WTC11 (cell line): ENCODE measurements at regions not wholly inside any gene's neighbourhood (a gene's known extent, or its start where the extent isn't known, plus 50 kb on each side); places are given as distances from the start of the nearest gene placed in this dataset.

Experiments used
- ATAC-seq: fragments of 200-7000 bp; cut with Tn5 transposase; 2 replicates; pipeline ENCODE4 v1.10.0; 2021; ENCODE audit warnings: mild to moderate bottlenecking, moderate library complexity
- CTCF ChIA-PET: fragments of 300-600 bp; sonication (Branson Sonifier 250); formaldehyde crosslinking; loops from one replicate; lab custom pipeline; 2021; ENCODE audit warnings: antibody characterized with exemption; lab: Charles Lee
- POLR2A ChIA-PET: fragments of 350-600 bp; sonication (Branson Sonifier 250); formaldehyde crosslinking; loops from one replicate; lab custom pipeline; 2021; ENCODE audit warnings: antibody characterized with exemption; lab: Charles Lee
- DNase-seq: peaks from one replicate; pipeline ENCODE4 v3.0.0; 2021; ENCODE audit warnings: low spot score
- H3K27ac Mint-ChIP-seq: 2 replicates; pipeline ENCODE4 v1.8.0; 2021; ENCODE audit warnings: mixed read lengths
- H3K27me3 Mint-ChIP-seq: 2 replicates; pipeline ENCODE4 v1.8.0; 2021; ENCODE audit warnings: low read depth, mild to moderate bottlenecking, moderate library complexity, mixed read lengths
- H3K36me3 Mint-ChIP-seq: 2 replicates; pipeline ENCODE4 v1.8.0; 2021; ENCODE audit warnings: mixed read lengths
- H3K4me1 Mint-ChIP-seq: 2 replicates; pipeline ENCODE4 v1.8.0; 2022; ENCODE audit warnings: mixed read lengths
- H3K4me3 Mint-ChIP-seq: 2 replicates; pipeline ENCODE4 v1.8.0; 2021; ENCODE audit warnings: mild to moderate bottlenecking, moderate library complexity, mixed read lengths
- H3K9me3 Mint-ChIP-seq: 2 replicates; pipeline ENCODE4 v1.8.0; 2021; ENCODE audit warnings: mixed read lengths
- ELF4 ChIP-seq: sonication (generic); formaldehyde crosslinking; IDR thresholded peaks from 2 replicates; pipeline ENCODE4 v1.8.1; 2022; ENCODE audit warnings: low read depth, mild to moderate bottlenecking, moderate library complexity, missing genetic modification reagents
- ESRRA ChIP-seq: sonication (generic); formaldehyde crosslinking; IDR thresholded peaks from 2 replicates; pipeline ENCODE4 v1.8.1; 2022; ENCODE audit warnings: mild to moderate bottlenecking, missing genetic modification reagents, borderline replicate concordance
- ETV6 ChIP-seq: sonication (generic); formaldehyde crosslinking; IDR thresholded peaks from 2 replicates; pipeline ENCODE4 v1.8.1; 2022; ENCODE audit warnings: mild to moderate bottlenecking, missing genetic modification reagents
- FOXK1 ChIP-seq: sonication (generic); formaldehyde crosslinking; IDR thresholded peaks from 2 replicates; pipeline ENCODE4 v1.8.0; 2022; ENCODE audit warnings: mild to moderate bottlenecking, moderate library complexity, missing genetic modification reagents
- FOXP1 ChIP-seq: sonication (generic); formaldehyde crosslinking; IDR thresholded peaks from 2 replicates; pipeline ENCODE4 v1.8.0; 2022; ENCODE audit warnings: missing genetic modification reagents, mild to moderate bottlenecking, moderate library complexity, borderline replicate concordance
- HMGA2 ChIP-seq: fragments of 250-450 bp; sonication (Bioruptor Pico); IDR thresholded peaks from 2 replicates; pipeline ENCODE4 v1.4.0; 2021; ENCODE audit warnings: mild to moderate bottlenecking, moderate library complexity
- JAZF1 ChIP-seq: fragments of 250-450 bp; sonication (Bioruptor Pico); IDR thresholded peaks from 2 replicates; pipeline ENCODE4 v1.9.0; 2021; ENCODE audit warnings: moderate library complexity, mild to moderate bottlenecking, inconsistent platforms
- KAT7 ChIP-seq: sonication (generic); formaldehyde crosslinking; IDR thresholded peaks from 2 replicates; pipeline ENCODE4 v1.8.1; 2023; ENCODE audit warnings: missing genetic modification reagents, mild to moderate bottlenecking, borderline replicate concordance
- MXD4 ChIP-seq: fragments of 250-450 bp; sonication (Bioruptor Pico); IDR thresholded peaks from 2 replicates; pipeline ENCODE4 v1.8.0; 2021; ENCODE audit warnings: mild to moderate bottlenecking, moderate library complexity, borderline replicate concordance
- NFE2L1 ChIP-seq: sonication (generic); formaldehyde crosslinking; IDR thresholded peaks from 2 replicates; pipeline ENCODE4 v1.8.1; 2023; ENCODE audit warnings: missing genetic modification reagents
- NFYB ChIP-seq: sonication (generic); formaldehyde crosslinking; conservative IDR thresholded peaks from 2 replicates; pipeline ENCODE4 v1.8.0; 2022; ENCODE audit warnings: low read depth, missing genetic modification reagents
- NR3C1 ChIP-seq: sonication (generic); formaldehyde crosslinking; conservative IDR thresholded peaks from 2 replicates; pipeline ENCODE4 v1.8.1; 2023; ENCODE audit warnings: low read depth, mild to moderate bottlenecking, missing genetic modification reagents
- OVOL2 ChIP-seq: fragments of 250-450 bp; sonication (Bioruptor Pico); IDR thresholded peaks from 2 replicates; pipeline ENCODE4 v1.9.0; 2021; ENCODE audit warnings: mild to moderate bottlenecking, borderline replicate concordance
- SP1 ChIP-seq: sonication (generic); formaldehyde crosslinking; conservative IDR thresholded peaks from 2 replicates; pipeline ENCODE4 v1.8.1; 2022; ENCODE audit warnings: missing genetic modification reagents
- TEAD4 ChIP-seq: sonication (generic); formaldehyde crosslinking; IDR thresholded peaks from 2 replicates; pipeline ENCODE4 v1.8.0; 2022; ENCODE audit warnings: mild to moderate bottlenecking, missing genetic modification reagents
- ZNF121 ChIP-seq: sonication (generic); formaldehyde crosslinking; IDR thresholded peaks from 2 replicates; pipeline ENCODE4 v1.8.0; 2023; ENCODE audit warnings: missing genetic modification reagents
- ZNF232 ChIP-seq: sonication (generic); formaldehyde crosslinking; IDR thresholded peaks from 2 replicates; pipeline ENCODE4 v1.8.0; 2022; ENCODE audit warnings: mild to moderate bottlenecking, missing genetic modification reagents
- ZNF263 ChIP-seq: sonication (generic); formaldehyde crosslinking; IDR thresholded peaks from 2 replicates; pipeline ENCODE4 v1.8.1; 2022; ENCODE audit warnings: low read depth, mild to moderate bottlenecking, moderate library complexity, missing genetic modification reagents
- TF ChIP-seq, protein P1 (sequence below): sonication (generic); formaldehyde crosslinking; IDR thresholded peaks from 2 replicates; pipeline ENCODE4 v1.8.1; 2023; ENCODE audit warnings: mild to moderate bottlenecking, missing genetic modification reagents
- TF ChIP-seq, protein P2 (sequence below): sonication (generic); formaldehyde crosslinking; IDR thresholded peaks from 2 replicates; pipeline ENCODE4 v1.8.1; 2022; ENCODE audit warnings: missing genetic modification reagents, borderline replicate concordance
- TF ChIP-seq, protein P3 (sequence below): sonication (generic); formaldehyde crosslinking; IDR thresholded peaks from 2 replicates; pipeline ENCODE4 v1.8.0; 2022; ENCODE audit warnings: mild to moderate bottlenecking, missing genetic modification reagents
- TF ChIP-seq, protein P4 (sequence below): sonication (generic); formaldehyde crosslinking; IDR thresholded peaks from 2 replicates; pipeline ENCODE4 v1.8.0; 2022; ENCODE audit warnings: mild to moderate bottlenecking, missing genetic modification reagents
- TF ChIP-seq, protein P5 (sequence below): sonication (generic); formaldehyde crosslinking; conservative IDR thresholded peaks from 2 replicates; pipeline ENCODE4 v1.8.1; 2023; ENCODE audit warnings: mild to moderate bottlenecking, low read depth, missing genetic modification reagents, moderate library complexity

DNA sequence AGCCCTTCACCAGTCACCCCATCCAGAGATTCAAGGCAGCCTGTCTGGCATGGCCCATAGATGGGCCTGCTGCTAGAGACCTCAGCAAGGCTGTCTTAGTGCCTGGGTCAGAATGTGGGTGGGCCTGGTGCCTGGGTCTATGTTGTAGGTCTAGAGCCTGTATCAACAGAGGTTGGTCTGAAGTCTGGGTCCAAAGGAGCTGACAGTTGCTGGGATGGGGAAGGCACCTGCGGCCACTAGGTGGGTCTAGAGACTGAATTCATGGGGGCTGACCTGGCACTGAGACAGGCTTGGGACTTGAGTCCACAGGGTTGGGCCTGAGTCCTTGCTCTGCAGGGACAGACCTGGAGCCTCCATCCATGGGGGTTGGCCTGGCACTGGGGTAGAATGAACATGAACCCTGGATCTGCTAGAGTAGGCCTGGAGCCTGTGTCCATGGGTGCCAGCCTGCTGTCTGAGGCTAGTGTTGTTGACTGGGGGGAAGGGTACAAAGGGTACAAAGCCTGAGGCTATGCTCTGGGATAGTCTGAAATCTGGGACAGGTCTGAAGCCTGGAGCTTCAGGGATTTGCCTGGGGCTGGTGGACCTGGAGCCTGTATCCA lies 516.8 kb downstream of the OLFM4 start (continued):
- TF ChIP-seq, protein P1, sequence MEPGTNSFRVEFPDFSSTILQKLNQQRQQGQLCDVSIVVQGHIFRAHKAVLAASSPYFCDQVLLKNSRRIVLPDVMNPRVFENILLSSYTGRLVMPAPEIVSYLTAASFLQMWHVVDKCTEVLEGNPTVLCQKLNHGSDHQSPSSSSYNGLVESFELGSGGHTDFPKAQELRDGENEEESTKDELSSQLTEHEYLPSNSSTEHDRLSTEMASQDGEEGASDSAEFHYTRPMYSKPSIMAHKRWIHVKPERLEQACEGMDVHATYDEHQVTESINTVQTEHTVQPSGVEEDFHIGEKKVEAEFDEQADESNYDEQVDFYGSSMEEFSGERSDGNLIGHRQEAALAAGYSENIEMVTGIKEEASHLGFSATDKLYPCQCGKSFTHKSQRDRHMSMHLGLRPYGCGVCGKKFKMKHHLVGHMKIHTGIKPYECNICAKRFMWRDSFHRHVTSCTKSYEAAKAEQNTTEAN (CRISPR knock-in tag) = no peak
- TF ChIP-seq JAZF1 (CRISPR knock-in tag) = no peak
- TF ChIP-seq NFYB = no peak
- TF ChIP-seq OVOL2 (CRISPR knock-in tag) = no peak

DNA sequence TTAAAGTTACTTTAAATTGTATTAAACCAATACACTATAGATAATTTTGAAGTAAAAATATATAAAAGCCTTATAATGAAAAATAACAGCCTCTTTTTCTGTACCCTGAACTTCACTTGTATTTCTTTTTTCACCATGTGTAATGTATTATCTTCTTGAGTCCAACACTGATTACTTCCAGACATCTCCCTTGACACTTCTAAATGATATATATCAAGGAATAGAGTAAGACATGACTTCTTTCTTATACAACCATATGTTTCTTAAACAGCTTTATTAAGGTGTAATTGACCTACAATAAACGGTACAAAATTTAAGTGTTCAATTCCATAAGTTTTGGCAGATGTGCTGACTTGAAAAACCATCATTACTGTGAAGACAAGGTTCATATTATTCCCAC lies 531.9 kb downstream of the OLFM4 start:
- DNase-seq (no peak), ATAC-seq (no peak)
- Mint-ChIP-seq H3K27me3 (no peaks in the 10 kb centered on the region), H3K4me1 (no peaks in the 10 kb centered on the region; the same call in 1 of the 2 replicates)
- POLR2A ChIA-PET = no interaction called here
- TF ChIP-seq, protein P2, sequence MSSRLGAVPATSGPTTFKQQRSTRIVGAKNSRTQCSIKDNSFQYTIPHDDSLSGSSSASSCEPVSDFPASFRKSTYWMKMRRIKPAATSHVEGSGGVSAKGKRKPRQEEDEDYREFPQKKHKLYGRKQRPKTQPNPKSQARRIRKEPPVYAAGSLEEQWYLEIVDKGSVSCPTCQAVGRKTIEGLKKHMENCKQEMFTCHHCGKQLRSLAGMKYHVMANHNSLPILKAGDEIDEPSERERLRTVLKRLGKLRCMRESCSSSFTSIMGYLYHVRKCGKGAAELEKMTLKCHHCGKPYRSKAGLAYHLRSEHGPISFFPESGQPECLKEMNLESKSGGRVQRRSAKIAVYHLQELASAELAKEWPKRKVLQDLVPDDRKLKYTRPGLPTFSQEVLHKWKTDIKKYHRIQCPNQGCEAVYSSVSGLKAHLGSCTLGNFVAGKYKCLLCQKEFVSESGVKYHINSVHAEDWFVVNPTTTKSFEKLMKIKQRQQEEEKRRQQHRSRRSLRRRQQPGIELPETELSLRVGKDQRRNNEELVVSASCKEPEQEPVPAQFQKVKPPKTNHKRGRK (CRISPR knock-in tag) = no peak
- TF ChIP-seq ELF4 = no peak
- no peak for TF ChIP-seq ZNF121 (CRISPR knock-in tag)
- TF ChIP-seq ETV6 = no peak
- no peak for TF ChIP-seq SP1 (CRISPR knock-in tag)
- TF ChIP-seq ZNF263 (CRISPR knock-in tag) = no peak
- TF ChIP-seq FOXP1 (CRISPR knock-in tag) = no peak
- TF ChIP-seq ESRRA (CRISPR knock-in tag) = no peak
- TF ChIP-seq KAT7 = no peak
- no peak for TF ChIP-seq NFE2L1 (CRISPR knock-in tag)
- TF ChIP-seq, protein P3, sequence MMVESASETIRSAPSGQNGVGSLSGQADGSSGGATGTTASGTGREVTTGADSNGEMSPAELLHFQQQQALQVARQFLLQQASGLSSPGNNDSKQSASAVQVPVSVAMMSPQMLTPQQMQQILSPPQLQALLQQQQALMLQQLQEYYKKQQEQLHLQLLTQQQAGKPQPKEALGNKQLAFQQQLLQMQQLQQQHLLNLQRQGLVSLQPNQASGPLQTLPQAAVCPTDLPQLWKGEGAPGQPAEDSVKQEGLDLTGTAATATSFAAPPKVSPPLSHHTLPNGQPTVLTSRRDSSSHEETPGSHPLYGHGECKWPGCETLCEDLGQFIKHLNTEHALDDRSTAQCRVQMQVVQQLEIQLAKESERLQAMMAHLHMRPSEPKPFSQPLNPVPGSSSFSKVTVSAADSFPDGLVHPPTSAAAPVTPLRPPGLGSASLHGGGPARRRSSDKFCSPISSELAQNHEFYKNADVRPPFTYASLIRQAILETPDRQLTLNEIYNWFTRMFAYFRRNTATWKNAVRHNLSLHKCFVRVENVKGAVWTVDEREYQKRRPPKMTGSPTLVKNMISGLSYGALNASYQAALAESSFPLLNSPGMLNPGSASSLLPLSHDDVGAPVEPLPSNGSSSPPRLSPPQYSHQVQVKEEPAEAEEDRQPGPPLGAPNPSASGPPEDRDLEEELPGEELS = no peak
- TF ChIP-seq ZNF232 (CRISPR knock-in tag) = no peak
- TF ChIP-seq, protein P4, sequence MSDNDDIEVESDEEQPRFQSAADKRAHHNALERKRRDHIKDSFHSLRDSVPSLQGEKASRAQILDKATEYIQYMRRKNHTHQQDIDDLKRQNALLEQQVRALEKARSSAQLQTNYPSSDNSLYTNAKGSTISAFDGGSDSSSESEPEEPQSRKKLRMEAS = no peak
- TF ChIP-seq MXD4 (CRISPR knock-in tag) = no peak
- TF ChIP-seq, protein P5, sequence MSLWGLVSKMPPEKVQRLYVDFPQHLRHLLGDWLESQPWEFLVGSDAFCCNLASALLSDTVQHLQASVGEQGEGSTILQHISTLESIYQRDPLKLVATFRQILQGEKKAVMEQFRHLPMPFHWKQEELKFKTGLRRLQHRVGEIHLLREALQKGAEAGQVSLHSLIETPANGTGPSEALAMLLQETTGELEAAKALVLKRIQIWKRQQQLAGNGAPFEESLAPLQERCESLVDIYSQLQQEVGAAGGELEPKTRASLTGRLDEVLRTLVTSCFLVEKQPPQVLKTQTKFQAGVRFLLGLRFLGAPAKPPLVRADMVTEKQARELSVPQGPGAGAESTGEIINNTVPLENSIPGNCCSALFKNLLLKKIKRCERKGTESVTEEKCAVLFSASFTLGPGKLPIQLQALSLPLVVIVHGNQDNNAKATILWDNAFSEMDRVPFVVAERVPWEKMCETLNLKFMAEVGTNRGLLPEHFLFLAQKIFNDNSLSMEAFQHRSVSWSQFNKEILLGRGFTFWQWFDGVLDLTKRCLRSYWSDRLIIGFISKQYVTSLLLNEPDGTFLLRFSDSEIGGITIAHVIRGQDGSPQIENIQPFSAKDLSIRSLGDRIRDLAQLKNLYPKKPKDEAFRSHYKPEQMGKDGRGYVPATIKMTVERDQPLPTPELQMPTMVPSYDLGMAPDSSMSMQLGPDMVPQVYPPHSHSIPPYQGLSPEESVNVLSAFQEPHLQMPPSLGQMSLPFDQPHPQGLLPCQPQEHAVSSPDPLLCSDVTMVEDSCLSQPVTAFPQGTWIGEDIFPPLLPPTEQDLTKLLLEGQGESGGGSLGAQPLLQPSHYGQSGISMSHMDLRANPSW (CRISPR knock-in tag) = no peak
- no peak for TF ChIP-seq NR3C1
- no peak for TF ChIP-seq FOXK1 (CRISPR knock-in tag)
- no peak for TF ChIP-seq HMGA2 (CRISPR knock-in tag)
- no peak for TF ChIP-seq OVOL2 (CRISPR knock-in tag)
- TF ChIP-seq TEAD4 (CRISPR knock-in tag) = no peak
- TF ChIP-seq, all 79 proteins: peak for 0
- Mint-ChIP-seq H3K27ac (no peak overlapping the region), H3K4me3 (no peak overlapping the region), H3K9me3 (peaks cover 4% of the 10 kb centered on the region), H3K36me3 (no peaks in the 10 kb centered on the region)
- CTCF ChIA-PET = no interaction called here
